Endothelial cell of umbilical vein (primary cell): ENCODE measurements at regions not wholly inside any gene's neighbourhood (a gene's known extent, or its start where the extent isn't known, plus 50 kb on each side); places are given as distances from the start of the nearest gene placed in this dataset.

ENCODE experiments used
- BruUV-seq: library from RNA; stranded (reverse); fragments of 400-500 nt; replicated peaks from 2 replicates; lab custom pipeline; 2021; lab: Mats Ljungman, UMichigan
- CTCF ChIA-PET: fragments of 300-600, 350-600 bp; sonication (Branson Sonifier 250); formaldehyde crosslinking; loops from one replicate; lab custom pipeline; 2021; ENCODE audit warnings: antibody characterized with exemption, inconsistent platforms; lab: Charles Lee
- POLR2A ChIA-PET: fragments of 300-600, 350-600 bp; sonication (Branson Sonifier 250); formaldehyde crosslinking; loops from one replicate; lab custom pipeline; 2021; ENCODE audit warnings: antibody characterized with exemption, inconsistent platforms; lab: Charles Lee
- DNase-seq: peaks from one replicate; pipeline ENCODE4 v3.0.0-alpha.2; 2011; ENCODE audit warnings: low read depth, low spot score
- FAIRE-seq: peaks from 2 replicates; lab custom pipeline; 2011; peaks lifted over from hg19 to GRCh38; lab: Jason Lieb, UNC
- H2AFZ ChIP-seq: 2 replicates; pipeline ENCODE4 v1.6.0; 2012; ENCODE audit warnings: low read depth, low read length, control low read depth, inconsistent platforms
- H3K27ac ChIP-seq: 2 replicates; pipeline ENCODE4 v1.5.1; 2011; ENCODE audit warnings: low read depth, mild to moderate bottlenecking, control low read depth, low read length, moderate library complexity; ENCODE audit not compliant: insufficient read depth
- H3K27me3 ChIP-seq, 2 experiments: 2 replicates each; pipeline versions ENCODE4 v1.6.0 to v1.6.1; 2011; ENCODE audit warnings: low read length in 2 of 2, mixed read lengths in 1 of 2; ENCODE audit not compliant: control insufficient read depth in 2 of 2, insufficient read depth in 2 of 2
- H3K36me3 ChIP-seq, 2 experiments: 2 replicates in 1 of 2; 3 replicates in 1 of 2; pipeline ENCODE4 v1.5.1; 2011; ENCODE audit warnings: low read length in 2 of 2, mild to moderate bottlenecking in 1 of 2, moderate library complexity in 1 of 2; ENCODE audit not compliant: control insufficient read depth in 2 of 2, insufficient read depth in 2 of 2; ENCODE audit errors: extremely low read depth in 1 of 2
- H3K4me1 ChIP-seq: 3 replicates; pipeline ENCODE4 v1.5.1; 2011; ENCODE audit warnings: mild to moderate bottlenecking, low read length; ENCODE audit not compliant: control insufficient read depth, insufficient read depth; ENCODE audit errors: extremely low read depth
- H3K4me2 ChIP-seq: 2 replicates; pipeline ENCODE4 v1.6.1; 2011; ENCODE audit warnings: low read length, control low read depth, mixed read lengths; ENCODE audit not compliant: insufficient read depth
- H3K4me3 ChIP-seq, 3 experiments: fragments of 200-600 bp in 1 of 3; sonication (generic), shearing (Covaris generic) in 1 of 3; replicated peaks in 1 of 3; 2 replicates each; pipeline ENCODE4 v1.5.1; 2011 to 2016; ENCODE audit warnings: control low read depth in 3 of 3, low read length in 3 of 3, mild to moderate bottlenecking in 2 of 3, inconsistent platforms in 1 of 3, low read depth in 1 of 3, moderate library complexity in 1 of 3; ENCODE audit not compliant: insufficient read depth in 1 of 3
- H3K79me2 ChIP-seq: 2 replicates; pipeline ENCODE4 v1.6.0; 2012; ENCODE audit warnings: low read length, inconsistent platforms; ENCODE audit not compliant: control insufficient read depth, insufficient read depth
- H3K9ac ChIP-seq: replicated peaks from 2 replicates; pipeline ENCODE3; 2011; ENCODE audit warnings: low read length, control low read depth; ENCODE audit not compliant: insufficient read depth; ENCODE audit errors: extremely low read depth
- H3K9me1 ChIP-seq: replicated peaks from 3 replicates; pipeline ENCODE4 v1.6.0; 2011; ENCODE audit warnings: mild to moderate bottlenecking, low read length; ENCODE audit not compliant: control insufficient read depth, insufficient read depth; ENCODE audit errors: extremely low read depth
- H3K9me3 ChIP-seq: replicated peaks from 2 replicates; pipeline ENCODE4 v1.5.1; 2012; ENCODE audit warnings: low read length, inconsistent platforms; ENCODE audit not compliant: control insufficient read depth, insufficient read depth
- H4K20me1 ChIP-seq: replicated peaks from 2 replicates; pipeline ENCODE3; 2011; ENCODE audit warnings: mild to moderate bottlenecking, low read length; ENCODE audit not compliant: control insufficient read depth, insufficient read depth; ENCODE audit errors: extremely low read depth
- CTCF ChIP-seq, 2 donors: IDR thresholded peaks; 1 replicate in 1 of 2; 2 replicates in 1 of 2; pipeline ENCODE4 v1.5.1; 2011; ENCODE audit warnings: low read length in 2 of 2, mild to moderate bottlenecking in 2 of 2, moderate library complexity in 2 of 2, control low read depth in 1 of 2, inconsistent platforms in 1 of 2, low read depth in 1 of 2; ENCODE audit not compliant: insufficient read depth in 1 of 2; ENCODE audit errors: extremely low read depth in 1 of 2
- JUN ChIP-seq: IDR thresholded peaks from 2 replicates; pipeline ENCODE4 v1.6.1; 2011; ENCODE audit warnings: borderline replicate concordance, low read depth; ENCODE audit not compliant: insufficient read length, insufficient read depth
- MAX ChIP-seq: IDR thresholded peaks from 2 replicates; pipeline ENCODE4 v1.6.1; 2011; ENCODE audit not compliant: insufficient read depth, insufficient read length
- dilution Hi-C: fragments of 300-500 bp; cut with MboI; formaldehyde crosslinking; loops from one replicate; pipeline ENCODE4 v1.15.0; 2019; ENCODE audit warnings: low sequenced_read_pairs; ENCODE audit not compliant: extremely low pct_ligation_motif_present
- intact Hi-C: fragments of 100-400 bp; cut with micrococcal nuclease; formaldehyde crosslinking; loops from one replicate; pipeline ENCODE4 v1.10.0; 2022

GRCh38 chr11:123305601-123306375 is 110.7 kb upstream of the CLMP start:
- Histone ChIP-seq H3K9me3 (no peaks in the 10 kb centered on the region), H3K4me2 (no peak overlapping the region), H3K4me3 (no peak overlapping the region), H2AFZ (no peak overlapping the region), H4K20me1 (no peaks in the 10 kb centered on the region), H3K9me1 (no peaks in the 10 kb centered on the region), H3K27ac (no peak overlapping the region), H3K9ac (no peak overlapping the region), H3K27me3 (peaks cover 7 to 10% of the 10 kb centered on the region in 2 experiments), H3K36me3 (no peaks in the 10 kb centered on the region), H3K79me2 (no peaks in the 10 kb centered on the region), H3K4me1 (peaks cover 14% of the 10 kb centered on the region)
- POLR2A ChIA-PET = no interaction called here
- dilution Hi-C loops = loop anchor here (25.0 kb wide), 1 partner anchor 182 kb away; no protein-coding TSS in a partner anchor
- DNase-seq = no peak
- TF ChIP-seq CTCF (IDR thresholded peaks at IDR 0.05; ENCODE audit: extremely low read depth in 1 of 2, insufficient read depth in 1 of 2, low read depth in 1 of 2, low read length in 2 of 2) (no peak), MAX (no peak), JUN (no peak)
- no TSS peak for BruUV-seq
- no peak for FAIRE-seq
- intact Hi-C loops = no loop called here
- CTCF ChIA-PET = interaction anchor here (1.0 kb wide), 1 partner anchor 12 kb away, joined by 5 read pairs; no protein-coding TSS in a partner anchor
